ENCODE measurements at regions not wholly inside any gene's neighbourhood (a gene's known extent, or its start where the extent isn't known, plus 50 kb on each side); places are given as distances from the start of the nearest gene placed in this dataset.
A peak's percentile ranks its signal among the peaks of the same experiment; 100 is the strongest.

- Histone ChIP-seq H3K4me1 (peaks cover 7 to 26% (median 19%) of the 10 kb centered on the region in 3 donors), H3K27ac (peak overlapping the region in 2 of 4 donors; percentile 12 to 21), H3K4me3 (peak overlapping the region; percentile 19 to 62 (median 36)), H3K36me3 (no peaks in the 10 kb centered on the region), H3K27me3 (peaks cover 0 to 78% (median 0%) of the 10 kb centered on the region in 4 donors), H3K9me3 (peaks cover 0 to 9% (median 0%) of the 10 kb centered on the region in 3 donors)
- WGBS, 2 donors: 2 to 16% methylated on average over 16 to 17 of the region's 68 CpGs
- intact Hi-C loops (cut with DNase I): no loop called here
- no peak for DNase-seq
- TF ChIP-seq POLR2A (IDR thresholded peaks at IDR 0.05): no peak
These were observed 128.5 kb downstream of the WDR11 start for GRCh38 chr10:120979435-120980278.

- H3K27ac ChIP-seq: no peak overlapping the region
- no peak overlapping the region for H3K4me3 ChIP-seq
These were observed 129.4 kb downstream of the WDR11 start for GRCh38 chr10:120980279-120981255.

GRCh38 chr10:120981601-120982391, 130.6 kb downstream of the WDR11 start:
- TF ChIP-seq CTCF (IDR thresholded peaks at IDR 0.05) (no peak), POLR2A (IDR thresholded peaks at IDR 0.05) (no peak)
- WGBS, 2 donors: 71 to 82% methylated on average over 7 to 8 of the region's 8 CpGs
- no peaks in the 10 kb centered on the region for H3K36me3 ChIP-seq
- intact Hi-C loops (cut with DNase I): no loop called here
- H3K27me3 ChIP-seq: peaks cover 0 to 59% (median 0%) of the 10 kb centered on the region in 4 donors
- DNase-seq: no peak
- H3K4me1 ChIP-seq: peaks cover 7 to 26% (median 19%) of the 10 kb centered on the region in 3 donors
- H3K9me3 ChIP-seq: no peaks in the 10 kb centered on the region
- no peak overlapping the region for H3K4me3 ChIP-seq
- no peak overlapping the region for H3K27ac ChIP-seq

More at GRCh38 chr10:120980279-120981255, 129.4 kb downstream of the WDR11 start:
- H3K9me3 ChIP-seq: no peaks in the 10 kb centered on the region
- peaks cover 0 to 71% (median 0%) of the 10 kb centered on the region in 4 donors for H3K27me3 ChIP-seq
- intact Hi-C loops (cut with DNase I): no loop called here
- H3K36me3 ChIP-seq: no peaks in the 10 kb centered on the region
- TF ChIP-seq CTCF (IDR thresholded peaks at IDR 0.05) (no peak), POLR2A (IDR thresholded peaks at IDR 0.05) (no peak)
- peaks cover 7 to 26% (median 19%) of the 10 kb centered on the region in 3 donors for H3K4me1 ChIP-seq
- 62 to 76% methylated on average over 17 to 18 of the region's 18 CpGs for WGBS, 2 donors
- DNase-seq: no peak

- Histone ChIP-seq H3K9me3 (no peaks in the 10 kb centered on the region), H3K4me1 (peaks cover 7 to 26% (median 19%) of the 10 kb centered on the region in 3 donors), H3K27ac (no peak overlapping the region), H3K4me3 (no peak overlapping the region), H3K27me3 (peaks cover 0 to 53% (median 0%) of the 10 kb centered on the region in 4 donors), H3K36me3 (no peaks in the 10 kb centered on the region)
- 72 to 83% methylated on average over 1 to 3 of the region's 3 CpGs for WGBS, 2 donors
- DNase-seq: no peak
- intact Hi-C loops (cut with DNase I): no loop called here
- no peak for TF ChIP-seq POLR2A (IDR thresholded peaks at IDR 0.05)
These were observed 131.3 kb downstream of the WDR11 start for GRCh38 chr10:120982507-120982906.

- intact Hi-C loops (cut with DNase I): no loop called here
- Histone ChIP-seq H3K36me3 (no peaks in the 10 kb centered on the region), H3K27ac (no peak overlapping the region), H3K4me3 (no peak overlapping the region), H3K4me1 (peaks cover 7 to 19% (median 13%) of the 10 kb centered on the region in 3 donors), H3K9me3 (peaks cover 0 to 2% (median 0%) of the 10 kb centered on the region in 3 donors), H3K27me3 (peaks cover 0 to 41% (median 0%) of the 10 kb centered on the region in 4 donors)
- DNase-seq: no peak
- TF ChIP-seq CTCF (IDR thresholded peaks at IDR 0.05) (no peak), POLR2A (IDR thresholded peaks at IDR 0.05) (no peak)
- WGBS, 2 donors: 80 to 100% methylated on average over 1 to 2 of the region's 2 CpGs
These were observed 132.6 kb downstream of the WDR11 start for GRCh38 chr10:120983721-120984120.
